HepG2 (cell line): ENCODE measurements at regions not wholly inside any gene's neighbourhood (a gene's known extent, or its start where the extent isn't known, plus 50 kb on each side); places are given as distances from the start of the nearest gene placed in this dataset.

Experiments
- CSRNP1 ChIP-seq: sonication (generic); formaldehyde crosslinking; IDR thresholded peaks from 2 replicates; pipeline ENCODE4 v1.8.1; 2023; ENCODE audit warnings: mild to moderate bottlenecking, missing genetic modification reagents
- EP300 ChIP-seq, 3 experiments: sonication (generic) in 1 of 3; formaldehyde crosslinking in 1 of 3; IDR thresholded peaks; 2 replicates each; pipeline versions ENCODE4 v1.5.1 to v1.6.1; 2011 to 2020; ENCODE audit warnings: low read depth in 2 of 3, low read length in 2 of 3, borderline replicate concordance in 1 of 3, improper control_type of control experiment in 1 of 3, mild to moderate bottlenecking in 1 of 3, missing genetic modification reagents in 1 of 3, moderate library complexity in 1 of 3
- MYC ChIP-seq: sonication (generic); formaldehyde crosslinking; IDR thresholded peaks from 2 replicates; pipeline ENCODE4 v1.9.0; 2021; ENCODE audit warnings: missing genetic modification reagents, borderline replicate concordance
- POLR2A ChIP-seq, 2 experiments: IDR thresholded peaks; 2 replicates each; pipeline ENCODE4 v1.6.1; 2011; ENCODE audit warnings: low read depth in 2 of 2, low read length in 2 of 2, mild to moderate bottlenecking in 1 of 2, moderate library complexity in 1 of 2; ENCODE audit not compliant: insufficient read depth in 1 of 2
- SMAD9 ChIP-seq: sonication (generic); formaldehyde crosslinking; IDR thresholded peaks from 2 replicates; pipeline ENCODE4 v1.5.1; 2020; ENCODE audit warnings: mild to moderate bottlenecking, missing genetic modification reagents
- ZBED4 ChIP-seq: sonication (generic); formaldehyde crosslinking; IDR thresholded peaks from 2 replicates; pipeline ENCODE4 v1.4.0; 2020; ENCODE audit warnings: missing genetic modification reagents, borderline replicate concordance
- ZNF766 ChIP-seq: sonication (generic); formaldehyde crosslinking; IDR thresholded peaks from 2 replicates; pipeline ENCODE4 v1.5.0; 2020; ENCODE audit warnings: missing genetic modification reagents, borderline replicate concordance
- TF ChIP-seq, protein P1 (sequence below): sonication (generic); formaldehyde crosslinking; IDR thresholded peaks from 2 replicates; pipeline ENCODE4 v1.5.0; 2020; ENCODE audit warnings: mild to moderate bottlenecking, missing genetic modification reagents, moderate library complexity
- TF ChIP-seq, protein P2 (sequence below): IDR thresholded peaks from 2 replicates; pipeline ENCODE4 v1.6.1; 2012; ENCODE audit warnings: inconsistent platforms

DNA sequence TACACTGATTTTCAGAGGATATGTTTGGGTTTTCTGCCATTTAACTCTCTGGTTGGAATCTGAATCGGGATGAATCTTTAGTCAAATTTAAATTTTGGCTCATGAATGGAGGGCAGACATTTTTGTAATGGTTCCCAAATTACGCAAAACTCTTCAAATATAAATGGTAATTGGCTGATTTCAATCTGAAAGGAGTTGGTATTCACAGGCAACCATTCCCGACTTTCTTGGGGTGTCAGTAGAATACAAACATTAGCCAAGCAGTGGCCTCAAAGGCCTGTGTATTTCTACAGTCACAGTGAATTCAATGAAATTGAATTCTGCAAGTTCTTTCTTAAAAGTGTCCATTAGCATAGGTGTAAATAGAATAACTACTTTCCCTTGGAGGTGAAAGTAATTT is 668.8 kb upstream of the PRKX start:
- TF ChIP-seq ZNF766 (CRISPR knock-in tag) (no peak), MYC (no peak), SMAD9 (CRISPR knock-in tag) (no peak), POLR2A (IDR thresholded peaks at IDR 0.05; ENCODE audit: insufficient read depth in 1 of 2, low read depth in 2 of 2, low read length in 2 of 2) (no peak), CSRNP1 (CRISPR knock-in tag) (no peak), ZBED4 (CRISPR knock-in tag) (no peak), EP300 (IDR thresholded peaks at IDR 0.05; ENCODE audit: low read depth in 2 of 2, low read length in 2 of 2) (no peak), EP300 (CRISPR knock-in tag; IDR thresholded peaks at IDR 0.05; ENCODE audit: borderline replicate concordance) (no peak)
- TF ChIP-seq, protein P1, sequence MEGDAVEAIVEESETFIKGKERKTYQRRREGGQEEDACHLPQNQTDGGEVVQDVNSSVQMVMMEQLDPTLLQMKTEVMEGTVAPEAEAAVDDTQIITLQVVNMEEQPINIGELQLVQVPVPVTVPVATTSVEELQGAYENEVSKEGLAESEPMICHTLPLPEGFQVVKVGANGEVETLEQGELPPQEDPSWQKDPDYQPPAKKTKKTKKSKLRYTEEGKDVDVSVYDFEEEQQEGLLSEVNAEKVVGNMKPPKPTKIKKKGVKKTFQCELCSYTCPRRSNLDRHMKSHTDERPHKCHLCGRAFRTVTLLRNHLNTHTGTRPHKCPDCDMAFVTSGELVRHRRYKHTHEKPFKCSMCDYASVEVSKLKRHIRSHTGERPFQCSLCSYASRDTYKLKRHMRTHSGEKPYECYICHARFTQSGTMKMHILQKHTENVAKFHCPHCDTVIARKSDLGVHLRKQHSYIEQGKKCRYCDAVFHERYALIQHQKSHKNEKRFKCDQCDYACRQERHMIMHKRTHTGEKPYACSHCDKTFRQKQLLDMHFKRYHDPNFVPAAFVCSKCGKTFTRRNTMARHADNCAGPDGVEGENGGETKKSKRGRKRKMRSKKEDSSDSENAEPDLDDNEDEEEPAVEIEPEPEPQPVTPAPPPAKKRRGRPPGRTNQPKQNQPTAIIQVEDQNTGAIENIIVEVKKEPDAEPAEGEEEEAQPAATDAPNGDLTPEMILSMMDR (CRISPR knock-in tag) = no peak
- TF ChIP-seq, protein P2, sequence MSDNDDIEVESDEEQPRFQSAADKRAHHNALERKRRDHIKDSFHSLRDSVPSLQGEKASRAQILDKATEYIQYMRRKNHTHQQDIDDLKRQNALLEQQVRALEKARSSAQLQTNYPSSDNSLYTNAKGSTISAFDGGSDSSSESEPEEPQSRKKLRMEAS = no peak
